ENCODE measurements at regions not wholly inside any gene's neighbourhood (a gene's known extent, or its start where the extent isn't known, plus 50 kb on each side); places are given as distances from the start of the nearest gene placed in this dataset.
A peak's percentile ranks its signal among the peaks of the same experiment; 100 is the strongest.

- no peak for DNase-seq
Observed at GRCh38 chrX:10048076-10048475, 80.9 kb downstream of the CLDN34 start.

GRCh38 chrX:10048707-10049106 is 81.5 kb downstream of the CLDN34 start:
- no peak for DNase-seq

DNA sequence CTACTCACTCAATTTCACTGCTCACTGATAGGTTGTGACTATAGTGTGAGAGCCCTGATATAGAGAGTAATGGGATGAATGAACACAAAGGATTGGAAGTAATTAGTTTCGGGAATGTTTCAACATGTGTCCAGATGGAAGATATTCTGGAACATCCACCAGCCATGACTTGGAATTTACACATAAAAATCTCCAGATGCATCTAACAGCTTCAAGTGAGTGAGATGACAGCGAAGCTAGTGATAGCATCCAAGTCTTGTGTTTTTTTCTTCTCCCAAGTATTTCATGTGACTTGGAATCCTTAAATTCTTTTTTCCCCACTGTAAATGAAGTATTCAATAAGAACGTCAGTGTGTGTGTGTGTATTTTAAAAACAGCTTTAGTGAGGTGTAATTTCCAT is 82.1 kb downstream of the CLDN34 start:
- no peak for DNase-seq

DNA sequence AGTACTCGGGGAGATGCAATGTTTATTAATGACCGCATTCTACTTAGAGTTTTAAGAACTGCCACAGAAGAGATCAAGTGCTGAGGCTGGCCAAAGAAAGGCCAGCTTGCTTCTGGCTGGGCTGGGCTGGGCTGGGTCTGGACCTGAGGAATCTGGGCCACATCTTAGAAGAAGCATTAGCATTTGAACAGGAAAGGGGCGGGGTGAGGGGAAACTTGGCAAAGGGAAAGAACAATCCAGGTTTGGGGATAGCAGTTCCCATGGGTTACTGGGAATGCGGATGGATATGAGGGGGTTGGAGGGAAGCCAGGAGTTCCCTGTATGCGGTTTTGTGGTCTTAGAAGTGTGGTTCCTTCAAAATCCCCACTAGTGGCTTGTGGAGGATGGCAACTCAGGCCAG is 83.3 kb downstream of the CLDN34 start:
- DNase-seq = no peak

GRCh38 chrX:10051866-10052480 is 84.8 kb downstream of the CLDN34 start:
- DNase-seq = no peak

GRCh38 chrX:10052906-10053625 is 85.9 kb downstream of the CLDN34 start:
- DNase-seq = peak in 1 of 2 donors; percentile 46

GRCh38 chrX:10054396-10054795 is 87.2 kb downstream of the CLDN34 start:
- DNase-seq = no peak

DNA sequence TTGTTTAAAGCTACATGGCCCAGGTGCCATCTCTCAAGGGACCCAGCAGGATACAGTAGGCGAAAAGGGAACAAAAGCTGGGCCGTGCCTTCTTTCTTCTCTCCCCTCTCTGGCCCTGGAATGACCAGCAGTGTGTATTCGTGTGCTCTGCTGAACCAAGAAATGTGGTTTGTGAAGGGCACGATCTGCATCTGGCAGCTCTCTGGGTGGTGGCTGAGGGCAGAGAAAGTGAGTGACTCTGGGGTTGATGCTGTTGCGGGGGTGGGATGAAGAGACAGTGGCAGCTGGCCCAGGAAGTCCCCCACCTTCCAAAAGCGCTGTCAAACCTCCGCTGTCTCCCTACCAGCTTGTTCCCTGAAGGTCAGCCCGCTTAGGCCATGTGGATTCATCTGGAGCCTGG is 88.3 kb downstream of the CLDN34 start:
- no peak for DNase-seq

DNA sequence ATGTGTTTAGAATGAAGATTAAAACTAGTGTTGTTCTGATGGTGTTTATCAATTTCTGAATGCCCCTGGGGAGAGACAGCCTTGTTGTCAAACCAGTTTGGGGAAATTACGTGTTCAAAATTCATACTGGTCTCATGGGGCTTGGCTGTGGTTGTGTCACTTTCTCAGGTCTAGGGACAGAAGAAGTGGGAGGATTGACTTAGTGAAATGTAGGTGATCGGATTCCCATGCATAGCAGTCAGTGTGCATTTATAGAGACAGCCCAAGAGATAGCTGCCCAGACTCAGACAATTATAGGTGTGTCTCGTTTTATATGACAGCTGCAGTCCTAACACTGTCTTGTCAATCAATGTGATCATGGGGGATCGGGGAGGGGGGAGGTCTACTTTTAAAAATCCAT is 94.4 kb upstream of the CLCN4 start:
- no peak for DNase-seq

DNA sequence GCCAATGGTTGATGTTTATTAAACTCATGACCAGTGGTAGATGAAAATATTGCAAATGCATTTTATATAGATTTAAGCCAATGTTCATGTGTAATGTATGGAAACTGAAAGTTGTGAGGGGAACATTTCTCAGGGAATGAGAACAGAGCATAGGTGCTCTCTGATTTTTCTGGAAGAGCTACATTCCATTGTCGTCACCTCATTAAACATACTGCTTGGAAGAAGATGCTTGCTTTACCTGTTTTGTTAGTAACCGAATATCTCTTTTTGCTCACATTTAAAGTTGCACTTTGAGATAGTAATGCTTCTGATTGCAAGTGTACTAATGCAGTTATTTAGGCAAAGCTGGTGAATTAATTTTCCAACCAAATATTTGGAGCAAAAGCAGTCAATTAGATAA is 93.8 kb upstream of the CLCN4 start:
- DNase-seq = no peak

DNA sequence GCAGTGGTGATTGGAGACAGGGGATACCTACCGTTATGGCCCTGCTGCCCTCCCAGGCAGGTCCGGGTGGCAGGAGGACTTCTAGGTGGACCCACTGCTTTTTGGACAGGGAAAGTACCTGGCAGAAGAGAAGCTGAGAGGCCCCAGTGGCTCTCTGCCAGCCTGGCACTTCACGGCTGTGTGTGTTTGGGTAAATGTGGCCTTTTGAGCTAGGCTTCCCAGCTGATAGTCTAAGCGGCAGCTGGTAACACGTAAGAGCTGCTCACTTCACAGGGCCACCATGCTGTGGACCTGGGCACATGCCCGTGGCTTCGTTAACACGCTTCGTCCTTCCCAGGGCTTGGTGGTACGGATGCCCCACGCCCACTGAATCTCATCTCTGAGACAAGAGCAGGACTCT is 92.0 kb upstream of the CLCN4 start:
- no peak for DNase-seq

DNA sequence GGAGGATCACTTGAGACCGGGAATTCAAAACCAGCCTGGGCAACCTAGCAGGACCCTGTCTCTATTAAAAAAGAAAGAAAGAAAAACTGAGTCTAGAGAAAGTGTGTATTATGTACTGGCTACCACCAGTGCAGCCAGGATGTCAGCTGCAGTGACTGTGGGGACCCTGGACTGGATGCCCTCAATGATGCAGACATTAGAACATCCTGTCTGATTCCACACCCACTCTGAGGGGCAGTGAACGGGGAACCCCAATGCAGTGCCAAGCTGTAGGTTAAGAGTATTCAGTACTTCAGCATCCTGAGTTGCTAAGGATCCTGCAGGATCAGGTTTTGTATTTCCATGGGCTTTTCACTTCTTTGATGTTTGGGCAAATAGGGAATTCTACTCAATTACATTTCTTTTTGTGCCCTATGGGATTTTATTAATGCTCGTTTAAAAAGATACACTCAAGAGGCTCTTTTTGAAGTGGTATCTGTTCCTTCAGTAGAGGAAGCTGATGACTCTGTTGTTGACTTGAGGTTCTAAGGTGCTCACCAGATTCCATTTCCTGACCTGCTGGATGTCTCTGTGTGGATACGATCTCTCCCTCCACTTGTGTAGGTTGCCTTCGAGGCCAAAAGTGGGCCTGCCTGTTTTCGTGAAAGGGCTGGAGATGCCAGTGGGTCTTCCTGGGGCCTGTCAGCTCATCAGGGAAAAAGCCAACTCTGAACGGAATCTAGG is 85.9 kb upstream of the CLCN4 start:
- DNase-seq = no peak

DNA sequence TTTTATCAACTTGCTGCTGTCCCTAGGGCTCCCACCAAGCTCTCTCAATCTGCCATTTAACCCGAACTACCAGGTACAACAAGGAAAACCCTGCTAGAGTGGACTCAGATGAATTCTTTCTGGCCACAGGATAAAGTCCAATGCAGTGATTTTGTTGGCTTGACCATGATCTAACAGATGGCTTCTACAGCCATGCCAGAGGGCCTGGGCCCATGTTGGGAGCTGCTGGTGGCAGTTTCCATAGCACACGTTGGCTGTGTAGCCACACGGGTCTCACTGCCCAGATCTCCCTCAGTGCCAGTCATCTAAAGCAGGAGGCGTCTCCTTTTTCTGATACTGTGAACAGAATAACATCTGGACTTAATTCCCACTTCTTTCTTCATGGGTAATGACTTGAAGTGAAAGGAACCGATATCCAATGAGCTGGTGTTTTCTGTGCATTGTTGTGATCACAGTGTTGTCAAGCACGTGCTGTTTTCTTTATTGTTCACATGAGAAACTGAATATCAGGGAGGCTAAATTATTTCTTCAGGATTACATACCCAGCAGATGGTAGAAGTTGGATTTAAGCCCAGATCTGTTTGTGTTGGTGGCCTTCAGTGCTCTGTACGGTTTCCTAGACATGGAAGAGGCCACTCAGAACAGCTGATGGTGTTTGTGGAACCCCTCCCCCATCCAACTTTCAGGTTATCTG is 85.2 kb upstream of the CLCN4 start:
- DNase-seq = no peak

- no peak for DNase-seq
Observed at GRCh38 chrX:10072786-10073568, 83.8 kb upstream of the CLCN4 start.

GRCh38 chrX:10073671-10074070 is 83.1 kb upstream of the CLCN4 start:
- DNase-seq = no peak

- no peak for DNase-seq
Observed at GRCh38 chrX:10074241-10074941, 82.4 kb upstream of the CLCN4 start.

DNA sequence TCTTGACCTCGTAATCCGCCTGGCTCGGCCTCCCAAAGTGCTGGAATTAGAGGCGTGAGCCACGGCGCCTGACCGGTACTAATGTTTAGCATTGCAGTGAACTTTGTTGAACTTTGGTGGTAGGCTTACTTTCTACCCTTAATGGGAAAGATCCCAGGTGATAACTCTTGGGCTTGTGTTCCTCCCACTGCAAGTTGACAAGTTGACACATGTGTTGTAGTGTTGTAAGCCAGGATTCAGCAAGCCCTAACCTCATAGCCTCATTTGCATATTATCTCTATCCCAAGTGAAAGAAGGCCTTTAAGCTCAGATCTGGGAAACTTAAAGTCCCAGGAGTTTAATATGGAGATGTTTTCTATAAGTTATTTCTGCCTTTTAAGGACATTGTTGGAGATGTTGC is 80.0 kb upstream of the CLCN4 start:
- no peak for DNase-seq

DNA sequence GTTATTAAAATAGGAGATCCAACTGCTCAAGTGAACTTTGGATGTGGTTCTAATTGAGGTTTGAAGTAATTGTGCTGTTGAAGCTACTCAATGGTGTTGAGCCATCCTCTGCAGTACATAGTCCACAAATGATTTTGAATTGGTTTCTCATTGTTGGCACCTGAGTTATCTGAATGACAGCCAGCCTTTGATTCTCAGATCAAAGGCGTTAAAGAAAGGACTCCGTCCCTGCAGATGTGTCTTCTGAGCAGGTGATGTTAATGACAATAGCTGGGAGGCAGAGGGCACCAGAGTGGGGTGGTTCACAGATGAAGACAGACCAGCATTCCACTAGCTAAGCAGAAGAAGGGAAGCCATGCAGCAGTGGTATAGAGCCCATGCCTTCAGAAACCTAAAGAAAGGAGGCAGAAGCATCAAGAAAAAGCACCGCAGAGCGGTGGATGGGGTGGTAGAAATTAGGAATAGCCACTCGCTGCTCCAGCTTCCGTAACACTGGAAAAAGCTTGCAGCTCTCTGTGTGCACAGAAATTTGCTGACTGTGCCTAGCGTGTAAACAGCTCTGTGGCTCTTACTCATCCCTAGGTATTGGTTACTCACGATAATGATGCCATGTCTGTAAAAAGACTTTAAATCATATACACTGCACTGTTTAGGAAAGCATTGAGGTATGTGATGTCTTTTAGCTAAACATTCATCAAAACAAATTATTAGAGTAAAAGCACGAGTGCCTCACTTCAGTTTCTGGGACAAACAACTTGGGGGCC is 79.2 kb upstream of the CLCN4 start:
- no peak for DNase-seq

- no peak for DNase-seq
Observed at GRCh38 chrX:10078266-10078665, 78.5 kb upstream of the CLCN4 start.

GRCh38 chrX:10079231-10079630 is 77.5 kb upstream of the CLCN4 start:
- DNase-seq = no peak

DNA sequence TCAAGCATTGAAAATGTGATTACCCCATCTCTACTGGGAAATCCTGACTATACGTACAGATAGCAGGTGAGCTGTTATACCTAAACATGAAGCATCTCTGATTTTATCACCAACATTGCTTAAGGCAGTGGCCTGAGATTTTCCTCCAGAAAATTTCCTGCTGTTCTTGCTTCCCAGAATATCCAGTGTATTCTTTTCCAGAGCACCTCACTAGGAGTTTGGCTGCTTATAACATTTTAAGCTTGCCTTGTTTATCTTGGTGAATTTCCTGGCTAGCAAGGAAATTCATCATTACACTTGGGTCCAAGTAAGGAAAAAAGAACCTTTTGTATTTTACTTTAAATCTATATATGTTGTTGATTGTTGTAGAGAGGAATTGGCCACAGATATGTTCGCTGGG is 73.0 kb upstream of the CLCN4 start:
- no peak for DNase-seq

Data from bone marrow (tissue), 2 donors.